ENCODE measurements at regions not wholly inside any gene's neighbourhood (a gene's known extent, or its start where the extent isn't known, plus 50 kb on each side); places are given as distances from the start of the nearest gene placed in this dataset.
A peak's percentile ranks its signal among the peaks of the same experiment; 100 is the strongest.

DNA sequence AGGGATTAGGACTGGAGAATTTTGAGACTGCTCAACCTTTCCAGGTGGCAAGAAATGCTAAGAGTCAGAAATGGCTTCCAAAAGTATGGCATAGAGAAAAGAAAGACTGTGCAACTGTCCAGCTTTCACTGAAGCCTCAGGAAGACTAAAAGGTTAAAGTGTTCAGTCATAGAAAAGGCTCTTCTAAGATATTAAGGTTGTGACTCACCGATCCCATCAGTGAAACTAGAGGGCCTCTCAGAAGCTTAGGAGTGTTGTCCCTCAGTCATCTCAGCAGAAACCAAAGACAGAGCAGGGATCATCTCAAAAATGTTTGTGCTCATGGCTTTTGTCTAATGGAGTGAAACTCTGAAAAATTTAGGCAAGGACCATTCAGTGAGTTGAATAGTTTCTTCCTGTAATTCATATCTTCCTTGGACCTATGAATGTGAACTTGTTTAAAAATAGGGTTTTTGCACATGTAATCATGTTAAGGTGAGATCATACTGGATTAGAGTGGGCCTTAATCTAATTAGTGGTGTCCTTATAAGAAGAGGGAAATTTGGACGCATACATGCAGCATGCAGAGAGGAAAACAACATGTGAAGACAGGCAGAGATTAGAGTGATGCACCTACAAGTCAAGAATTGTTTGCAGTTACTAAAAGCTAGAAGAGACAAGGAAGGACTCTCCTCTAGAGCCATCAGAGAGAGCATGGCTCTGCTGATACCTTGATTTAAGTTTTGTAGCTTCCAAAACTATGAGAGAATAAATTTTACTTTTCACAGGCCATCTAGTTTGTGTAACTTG is 71.3 kb downstream of the RPE65 start:
- FAIRE-seq (peak; percentile 72), DNase-seq (ENCODE audit: low spot score) (peak; percentile 42)

DNA sequence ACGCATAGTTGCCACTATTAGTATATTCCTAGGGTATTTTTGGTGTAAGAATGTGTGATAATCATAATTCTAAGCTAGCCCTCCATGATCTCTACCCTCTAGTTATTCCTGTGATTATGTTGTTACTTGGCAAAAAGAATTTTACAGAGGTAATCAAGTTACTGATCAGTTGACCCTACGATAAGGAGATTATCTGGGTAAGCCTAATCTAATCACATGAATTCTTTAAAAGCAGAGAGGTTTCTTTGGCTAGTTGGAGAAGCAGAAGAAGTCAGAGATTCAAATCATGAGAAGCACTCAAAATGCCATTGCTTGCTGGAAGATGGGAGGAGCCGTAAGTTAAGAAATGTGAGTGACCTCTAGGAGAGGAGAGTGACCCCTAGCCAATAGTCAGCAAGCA is 72.7 kb downstream of the RPE65 start:
- no peak for FAIRE-seq
- no peak for DNase-seq (ENCODE audit: low spot score)

DNA sequence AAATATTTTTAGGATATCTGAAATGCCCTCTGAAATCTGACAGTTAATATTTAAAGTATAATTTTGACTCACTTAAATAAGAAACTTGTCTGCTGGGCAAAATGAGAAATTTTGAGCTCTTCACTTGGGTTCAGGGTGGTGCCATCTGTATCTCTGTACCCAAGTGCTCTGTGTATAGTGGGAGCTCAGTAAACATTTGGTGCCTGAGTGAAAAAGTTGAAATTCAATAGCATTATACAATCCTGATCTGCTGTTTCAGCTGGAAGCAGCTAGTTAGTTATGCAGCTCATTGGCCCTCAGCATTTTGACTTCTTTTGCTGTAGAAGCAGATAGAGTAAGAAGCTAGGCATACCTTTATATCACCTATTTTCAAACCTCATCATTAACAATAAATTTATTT is 73.3 kb downstream of the RPE65 start:
- DNase-seq (ENCODE audit: low spot score) (no peak), FAIRE-seq (no peak)

DNA sequence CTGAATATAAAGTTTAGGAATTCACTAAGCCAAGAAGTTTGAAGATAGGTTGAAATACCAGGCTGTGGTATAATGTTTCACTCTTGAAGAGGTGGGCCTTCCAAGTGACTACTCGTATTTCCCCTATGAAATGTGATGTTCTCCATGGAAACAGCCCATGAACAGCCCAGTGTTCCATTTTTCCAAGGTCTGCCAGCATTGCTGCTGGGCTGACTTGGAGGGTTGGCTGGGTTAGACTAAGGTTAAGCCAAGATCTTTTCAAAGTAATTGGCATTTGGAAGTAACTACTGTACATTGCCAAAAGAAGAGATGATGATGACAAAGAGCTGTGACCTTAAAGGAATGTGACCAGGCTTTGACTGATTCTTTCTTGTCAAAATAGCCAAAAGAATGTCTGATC is 73.8 kb downstream of the RPE65 start:
- DNase-seq (ENCODE audit: low spot score) (no peak), FAIRE-seq (no peak)

DNA sequence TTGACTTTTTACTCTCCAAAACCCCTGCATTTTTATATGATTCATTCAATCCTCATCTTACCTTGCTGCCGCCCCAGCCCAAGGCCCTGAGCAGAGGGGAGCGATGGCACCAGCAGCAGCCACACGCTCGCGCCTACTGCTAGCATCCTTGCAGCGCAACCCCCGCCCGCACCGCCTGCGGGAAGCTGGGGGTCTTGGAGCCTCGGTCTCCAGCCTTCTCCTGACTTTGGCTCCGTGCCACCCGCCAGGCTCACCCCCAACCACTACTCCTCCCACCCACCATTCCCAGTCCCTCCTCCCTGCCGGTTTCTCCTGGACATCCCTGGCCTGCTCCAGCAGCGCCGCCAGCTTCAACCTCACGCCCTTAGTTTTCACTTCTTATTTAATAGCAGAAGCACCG is 76.6 kb downstream of the RPE65 start:
- no peak for DNase-seq (ENCODE audit: low spot score)
- no peak for FAIRE-seq

DNA sequence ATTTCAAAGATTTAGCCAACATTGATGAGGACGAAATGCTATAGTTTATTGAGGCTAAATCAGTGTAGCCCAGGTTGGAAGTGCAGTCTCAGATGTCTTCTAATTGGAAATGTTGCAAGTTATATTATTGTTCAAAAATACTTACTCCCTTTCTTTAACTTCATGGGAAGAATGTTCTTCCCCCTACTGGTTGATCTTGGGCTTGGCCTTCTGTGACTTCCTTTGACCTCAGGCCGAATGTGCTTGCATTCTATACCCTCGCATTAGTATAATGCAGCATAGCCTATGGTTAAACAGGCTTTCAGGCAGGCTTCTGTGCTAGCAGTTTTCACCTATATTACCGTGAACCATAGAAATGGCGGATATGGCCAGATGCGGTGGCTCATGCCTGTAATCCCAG is 77.3 kb downstream of the RPE65 start:
- FAIRE-seq = no peak
- DNase-seq (ENCODE audit: low spot score) = no peak

DNA sequence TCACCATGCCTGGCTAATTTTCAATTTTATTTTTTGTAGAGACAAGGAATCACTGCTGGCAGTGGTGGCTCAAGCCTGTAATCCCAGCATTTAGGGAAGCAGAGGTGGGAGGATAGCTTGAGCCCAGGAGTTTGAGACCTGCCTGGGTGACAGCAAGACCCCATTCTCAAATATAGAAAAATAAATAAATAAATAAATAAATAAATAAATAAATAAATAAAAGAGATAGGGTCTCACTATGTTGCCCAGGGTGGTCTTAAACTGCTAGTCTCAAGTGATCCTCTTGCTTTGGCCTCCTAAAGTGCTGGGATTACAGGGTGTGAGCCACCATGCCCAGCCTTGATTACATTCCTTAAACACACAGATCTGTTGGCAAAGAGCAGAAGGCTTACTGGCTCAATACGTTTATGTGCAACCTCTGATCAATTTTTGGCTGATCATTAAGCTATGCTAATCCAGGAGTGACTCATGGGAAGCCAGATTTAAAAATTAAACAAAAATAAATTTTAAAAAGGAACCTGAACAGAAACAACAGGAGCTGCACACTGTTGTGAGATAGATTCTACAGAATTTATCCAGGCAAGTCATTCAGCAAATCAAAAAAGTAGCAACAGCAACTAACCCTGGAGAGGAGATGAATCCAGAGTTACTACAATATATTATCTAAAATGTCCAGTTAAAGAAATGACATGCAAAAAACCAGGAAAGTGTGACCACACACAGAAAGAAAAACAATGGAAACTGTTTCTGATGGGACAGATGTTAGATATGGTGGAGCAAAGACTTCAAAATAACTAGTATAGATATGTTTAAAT is 79.4 kb downstream of the RPE65 start:
- FAIRE-seq (no peak), DNase-seq (ENCODE audit: low spot score) (no peak)

DNA sequence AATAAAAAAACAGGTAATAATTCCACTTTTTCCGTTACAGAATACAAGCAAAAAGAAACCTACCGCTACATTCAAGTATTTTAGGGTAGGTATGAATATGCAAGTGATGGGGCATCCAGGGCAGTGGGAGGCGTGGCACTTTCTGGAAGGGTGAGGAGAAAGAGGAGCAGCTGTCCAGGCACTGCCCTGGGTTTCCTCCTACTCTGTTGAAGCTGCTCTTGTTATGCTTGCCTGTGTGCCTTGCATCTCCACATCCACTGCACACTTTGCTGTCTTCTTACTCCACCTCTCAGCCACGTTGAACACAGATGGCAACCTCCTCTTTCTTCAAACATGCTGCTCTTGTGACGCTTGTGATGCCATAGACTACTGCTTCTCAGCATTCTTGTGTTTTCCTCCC is 83.2 kb downstream of the RPE65 start:
- FAIRE-seq (no peak), DNase-seq (ENCODE audit: low spot score) (no peak)

DNA sequence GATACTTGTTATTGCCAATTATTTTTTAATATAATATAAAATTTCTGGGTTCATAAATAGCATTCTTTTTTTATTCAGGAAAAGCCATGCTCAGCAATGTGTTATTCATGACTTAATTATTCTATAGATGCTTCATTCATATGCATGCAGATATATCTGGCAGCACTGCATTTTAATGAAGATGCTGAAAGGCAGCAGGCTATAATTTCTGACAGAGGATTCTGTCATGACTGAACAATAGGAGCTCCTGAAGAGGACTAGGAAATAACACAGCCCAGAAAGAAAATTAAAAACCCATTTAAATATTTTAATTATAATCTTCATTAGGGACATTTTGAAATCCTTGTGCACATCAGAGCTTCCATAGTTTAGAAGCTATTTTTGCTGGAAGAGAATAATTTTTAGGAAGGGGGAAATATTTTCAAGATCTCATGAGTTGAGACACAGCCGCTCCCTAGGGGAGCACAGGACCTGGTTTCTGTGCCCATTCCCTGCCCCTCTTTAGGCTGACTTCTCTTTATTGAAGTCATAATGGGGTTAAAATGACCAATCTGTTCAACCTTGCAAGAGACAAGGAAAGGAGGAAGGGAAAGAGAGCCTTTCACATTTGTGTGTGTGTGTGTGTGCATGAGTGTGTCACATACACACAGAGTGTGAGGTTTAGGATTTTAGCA is 83.9 kb downstream of the RPE65 start:
- DNase-seq (ENCODE audit: low spot score) = no peak

DNA sequence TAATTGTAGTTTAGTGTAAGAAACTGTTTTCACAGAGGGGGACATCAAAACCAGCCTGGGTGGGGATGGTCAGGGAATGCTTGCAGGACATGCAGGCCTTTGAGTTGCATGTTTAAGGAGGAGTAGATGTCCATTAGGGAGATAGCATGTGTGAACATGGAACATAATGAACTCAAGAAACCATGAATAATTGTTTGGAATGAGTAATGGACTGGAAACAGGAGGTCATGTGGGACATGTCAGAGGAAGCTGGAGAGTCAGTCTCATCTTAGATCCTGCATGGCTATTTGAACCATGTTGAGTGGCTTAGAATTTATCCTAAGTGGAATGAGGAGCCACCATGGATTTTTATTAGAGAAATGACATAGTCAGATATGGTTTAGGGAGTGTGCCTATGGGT is 86.4 kb downstream of the RPE65 start:
- DNase-seq (ENCODE audit: low spot score) (no peak), FAIRE-seq (no peak)

More for the DNA sequence above, 83.9 kb downstream of the RPE65 start:
- FAIRE-seq = no peak

DNA sequence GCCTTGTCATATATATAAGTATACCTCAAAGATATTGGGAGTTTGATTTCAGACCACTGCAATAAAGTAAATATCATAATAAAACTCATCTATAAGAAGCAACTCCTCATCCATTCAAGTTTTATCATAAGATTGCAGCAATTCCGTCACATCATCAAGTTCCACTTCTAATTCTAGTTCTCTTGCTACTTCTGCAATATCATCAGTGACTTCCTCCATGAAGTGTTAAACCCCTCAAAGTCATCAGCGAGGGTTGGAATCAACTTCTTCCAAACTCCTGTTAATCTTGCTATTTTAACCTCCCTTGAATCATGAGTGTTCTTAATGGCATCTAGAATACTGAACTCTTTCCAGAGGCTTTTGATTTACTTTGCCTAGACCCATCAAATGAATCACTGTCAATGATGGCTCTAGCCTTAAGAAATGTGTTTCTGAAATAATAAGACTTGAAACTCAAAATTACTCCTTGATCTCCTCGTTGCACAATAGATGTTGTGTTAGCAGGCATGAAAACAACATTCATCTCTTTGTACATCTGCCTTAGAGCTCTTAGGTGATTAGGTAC is 88.3 kb downstream of the RPE65 start:
- DNase-seq (ENCODE audit: low spot score) = no peak
- no peak for FAIRE-seq

DNA sequence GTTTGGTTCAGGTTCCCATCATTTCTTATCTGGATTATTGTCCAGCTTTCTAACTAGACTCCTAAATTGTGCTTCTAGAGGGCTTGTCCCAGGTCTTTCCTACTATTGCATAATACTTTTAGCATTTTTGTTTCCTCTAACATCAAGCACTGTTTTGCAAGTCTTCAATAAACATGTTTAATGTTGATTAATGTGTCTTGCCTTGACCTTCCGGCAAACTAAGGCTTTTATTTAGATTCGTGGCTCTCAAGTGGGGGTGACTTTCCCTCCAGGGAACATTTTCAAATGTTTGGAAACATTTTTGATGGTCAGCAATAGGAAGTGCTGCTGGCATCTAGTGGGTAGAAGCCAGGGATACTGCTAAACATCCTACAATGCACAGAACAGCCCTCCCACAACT is 90.7 kb downstream of the RPE65 start:
- DNase-seq (ENCODE audit: low spot score) (no peak), FAIRE-seq (no peak)

DNA sequence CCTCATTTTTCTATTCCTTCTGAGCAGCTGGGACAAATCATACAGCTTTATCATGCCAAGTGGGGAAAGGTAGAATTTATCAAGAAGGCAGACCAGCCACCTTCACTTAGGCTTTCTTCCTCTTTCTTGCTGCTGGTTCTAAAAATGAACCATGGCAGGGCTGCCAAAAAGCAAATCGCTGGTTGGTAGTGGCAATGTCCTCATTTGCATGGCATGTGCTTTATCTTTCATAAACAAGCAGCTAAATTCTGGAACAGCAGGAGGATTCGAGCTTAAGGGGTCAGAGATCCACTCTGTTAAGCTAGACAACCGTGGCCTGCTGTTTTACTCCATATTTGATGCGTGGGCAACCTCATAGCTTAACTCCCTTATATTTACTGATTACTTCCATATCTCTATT is 91.3 kb downstream of the RPE65 start:
- no peak for DNase-seq (ENCODE audit: low spot score)

DNA sequence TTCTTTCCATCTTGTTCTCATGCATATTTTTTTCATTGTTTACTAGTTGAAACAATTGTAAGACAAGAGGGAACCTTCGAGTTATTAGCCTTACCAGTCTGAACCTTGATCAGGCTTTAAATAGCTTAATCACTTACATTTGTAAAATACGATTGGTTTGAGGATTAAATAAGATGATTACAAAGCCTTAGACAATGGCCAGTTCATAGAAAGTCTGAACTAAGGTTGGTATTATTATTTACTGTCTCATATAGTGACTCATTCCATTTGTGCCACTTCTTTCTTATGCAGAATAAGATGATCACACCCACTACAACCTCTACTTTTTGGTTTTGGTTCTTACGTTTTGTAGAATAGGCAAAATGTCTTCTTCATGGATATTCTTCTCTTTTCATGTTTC is 94.1 kb downstream of the RPE65 start:
- no peak for DNase-seq (ENCODE audit: low spot score)
- FAIRE-seq = no peak

More for the DNA sequence above, 91.3 kb downstream of the RPE65 start:
- no peak for FAIRE-seq

DNA sequence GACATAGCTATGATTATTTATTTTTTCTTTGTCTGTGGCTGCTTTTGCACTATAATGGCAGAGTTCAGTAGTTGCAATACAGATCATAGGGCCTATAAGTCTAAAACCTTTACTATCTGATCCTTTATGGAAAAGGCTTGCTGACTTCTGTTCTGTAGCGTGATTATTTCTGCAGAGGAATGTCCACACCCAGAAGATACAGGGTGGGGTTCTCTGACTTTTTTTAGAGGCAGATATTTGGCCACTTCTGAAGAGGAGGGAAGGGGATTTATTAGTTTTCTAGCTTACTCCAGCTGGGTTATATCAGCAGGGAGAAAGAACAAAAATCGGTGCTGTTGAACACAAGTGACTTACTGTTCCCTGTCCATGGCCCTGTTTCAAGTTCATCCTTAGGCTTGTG is 97.6 kb downstream of the RPE65 start:
- DNase-seq (ENCODE audit: low spot score) (no peak), FAIRE-seq (no peak)

DNA sequence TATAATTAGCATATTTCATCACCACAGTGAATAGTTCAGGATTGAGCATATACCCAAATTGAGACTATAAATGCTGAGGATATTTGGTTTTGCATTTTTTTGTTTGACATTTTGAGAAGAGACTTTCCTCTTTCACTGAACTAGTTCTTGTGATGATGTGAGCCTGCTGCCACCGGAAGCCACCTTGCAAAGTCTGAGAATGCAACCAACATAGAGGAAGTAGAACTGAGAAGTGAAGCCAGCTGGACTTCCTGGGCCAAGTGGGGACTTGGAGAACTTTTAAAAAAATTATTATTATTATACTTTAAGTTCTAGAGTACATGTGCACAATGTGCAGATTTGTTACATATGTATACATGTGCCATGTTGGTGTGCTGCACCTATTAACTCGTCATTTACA is 102.3 kb downstream of the RPE65 start:
- no peak for FAIRE-seq
- no peak for DNase-seq (ENCODE audit: low spot score)

DNA sequence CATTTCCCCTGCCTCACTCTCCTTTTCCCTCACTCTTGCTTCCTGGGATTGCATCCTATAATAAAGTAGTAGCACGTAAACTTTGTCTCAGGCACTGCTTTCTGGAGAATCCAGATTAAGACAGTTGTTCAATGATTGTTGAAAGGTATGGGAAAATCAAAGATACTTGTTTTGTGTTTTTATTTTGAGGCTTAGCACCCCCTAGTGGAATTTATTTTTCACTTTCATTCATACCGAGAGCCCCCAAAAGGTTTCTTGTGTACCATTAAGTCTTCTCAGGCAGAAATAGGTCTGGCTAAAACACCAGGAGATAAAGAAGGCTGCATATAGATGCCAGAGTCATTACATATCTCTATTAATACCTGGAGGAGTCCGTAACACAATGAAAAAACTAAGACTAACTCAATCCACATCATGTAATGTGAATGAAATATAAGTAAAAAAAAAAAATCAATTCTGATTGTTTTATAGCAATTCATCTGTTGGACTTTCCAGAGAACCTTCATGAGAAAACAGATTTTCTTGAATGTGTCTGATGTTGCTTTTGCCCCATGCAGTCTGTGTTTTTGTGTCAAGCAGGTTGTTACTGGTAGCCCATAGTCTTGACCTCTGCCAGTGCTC is 103.5 kb downstream of the RPE65 start:
- FAIRE-seq = no peak

DNA sequence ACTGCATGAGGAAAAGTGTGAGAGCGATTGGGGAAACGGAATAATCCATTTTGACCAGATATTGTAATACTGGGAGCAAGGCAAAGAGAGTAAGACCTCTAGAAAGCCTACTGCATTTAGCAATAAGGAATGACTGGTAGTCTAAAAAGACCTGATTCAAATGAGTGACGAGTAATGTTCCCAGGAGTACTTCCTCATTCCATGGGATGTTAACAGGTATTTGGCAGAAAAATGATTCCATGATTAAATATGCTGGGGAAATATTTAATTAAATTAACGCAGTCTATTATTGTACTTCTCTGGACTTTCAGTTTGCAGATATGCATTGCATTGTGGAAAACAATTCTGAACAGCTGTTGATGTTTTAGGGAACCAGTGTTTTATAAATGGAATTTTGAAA is 105.5 kb downstream of the RPE65 start:
- DNase-seq (ENCODE audit: low spot score) = no peak
- no peak for FAIRE-seq

More for the DNA sequence above, 103.5 kb downstream of the RPE65 start:
- no peak for DNase-seq (ENCODE audit: low spot score)

DNA sequence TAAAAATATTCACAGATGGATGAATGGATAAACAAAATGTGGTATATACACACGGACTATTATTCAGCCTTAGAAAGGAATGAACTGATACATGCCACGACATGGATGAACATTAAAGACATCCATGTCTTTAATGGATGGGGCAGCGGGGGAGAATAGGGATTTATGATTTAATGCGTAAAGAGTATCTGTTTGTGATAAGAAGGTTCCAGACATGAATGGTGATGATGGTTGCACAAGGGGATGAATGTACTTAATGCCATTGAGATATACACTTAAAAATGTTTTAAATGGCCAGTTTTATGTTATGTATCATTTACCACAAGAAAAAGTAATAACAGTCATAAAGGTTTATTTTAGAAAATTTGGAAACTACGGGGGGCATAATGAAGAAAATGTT is 108.6 kb upstream of the WLS start:
- FAIRE-seq = no peak

DNA sequence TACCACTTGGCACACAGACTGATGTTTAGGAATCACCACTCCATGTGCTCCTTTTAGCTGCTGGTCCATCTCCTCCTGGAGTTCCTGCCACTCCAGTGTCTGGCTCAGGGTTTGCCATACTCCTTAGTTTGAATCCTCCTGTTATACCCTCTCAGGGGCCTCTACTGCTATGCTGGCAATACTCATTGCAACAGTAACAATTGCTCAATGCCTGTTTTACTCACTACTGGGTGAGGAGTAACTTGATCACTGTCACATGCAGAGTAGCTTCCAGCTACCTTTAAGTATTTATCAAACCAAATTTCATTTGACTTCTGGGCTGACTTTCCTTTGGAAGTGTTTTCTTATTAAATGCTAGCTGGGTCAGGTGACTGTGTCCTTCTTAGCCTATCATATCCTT is 107.2 kb upstream of the WLS start:
- DNase-seq (ENCODE audit: low spot score) (no peak), FAIRE-seq (no peak)

More for the DNA sequence above, 108.6 kb upstream of the WLS start:
- no peak for DNase-seq (ENCODE audit: low spot score)

DNA sequence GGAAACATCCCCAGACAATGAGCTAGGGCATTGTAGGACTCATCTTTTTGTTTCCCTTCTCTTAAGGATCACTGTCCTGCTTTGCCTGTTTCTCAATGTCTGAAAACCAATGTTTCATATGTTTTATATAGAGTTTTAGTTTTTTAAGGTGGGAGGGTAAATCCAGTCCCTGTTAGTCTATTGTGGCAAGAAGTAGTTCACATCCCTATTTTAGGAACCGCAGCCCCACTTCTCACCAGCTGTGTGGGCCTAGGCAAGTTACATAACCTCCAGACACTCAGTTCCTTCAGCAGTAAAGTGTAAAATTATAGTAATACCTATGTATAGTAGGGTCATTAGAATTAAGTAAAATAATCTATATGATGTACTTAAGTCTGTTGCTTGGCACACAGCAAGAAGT is 105.8 kb upstream of the WLS start:
- FAIRE-seq (no peak), DNase-seq (ENCODE audit: low spot score) (no peak)
